22Rv1 (cell line): ENCODE measurements at regions not wholly inside any gene's neighbourhood (a gene's known extent, or its start where the extent isn't known, plus 50 kb on each side); places are given as distances from the start of the nearest gene placed in this dataset.

ENCODE experiments used
- ZFX ChIP-seq: fragments of 450-650 bp; IDR thresholded peaks from 2 replicates; pipeline ENCODE4 v1.6.1; 2017; ENCODE audit warnings: antibody characterized with exemption, borderline replicate concordance
- TF ChIP-seq, protein P1 (sequence below): fragments of 450-650 bp; IDR thresholded peaks from 2 replicates; pipeline ENCODE4 v1.5.1; 2017; ENCODE audit warnings: mild to moderate bottlenecking

GRCh38 chr16:66156538-66156937 lies 210.0 kb upstream of the CDH5 start:
- TF ChIP-seq, protein P1, sequence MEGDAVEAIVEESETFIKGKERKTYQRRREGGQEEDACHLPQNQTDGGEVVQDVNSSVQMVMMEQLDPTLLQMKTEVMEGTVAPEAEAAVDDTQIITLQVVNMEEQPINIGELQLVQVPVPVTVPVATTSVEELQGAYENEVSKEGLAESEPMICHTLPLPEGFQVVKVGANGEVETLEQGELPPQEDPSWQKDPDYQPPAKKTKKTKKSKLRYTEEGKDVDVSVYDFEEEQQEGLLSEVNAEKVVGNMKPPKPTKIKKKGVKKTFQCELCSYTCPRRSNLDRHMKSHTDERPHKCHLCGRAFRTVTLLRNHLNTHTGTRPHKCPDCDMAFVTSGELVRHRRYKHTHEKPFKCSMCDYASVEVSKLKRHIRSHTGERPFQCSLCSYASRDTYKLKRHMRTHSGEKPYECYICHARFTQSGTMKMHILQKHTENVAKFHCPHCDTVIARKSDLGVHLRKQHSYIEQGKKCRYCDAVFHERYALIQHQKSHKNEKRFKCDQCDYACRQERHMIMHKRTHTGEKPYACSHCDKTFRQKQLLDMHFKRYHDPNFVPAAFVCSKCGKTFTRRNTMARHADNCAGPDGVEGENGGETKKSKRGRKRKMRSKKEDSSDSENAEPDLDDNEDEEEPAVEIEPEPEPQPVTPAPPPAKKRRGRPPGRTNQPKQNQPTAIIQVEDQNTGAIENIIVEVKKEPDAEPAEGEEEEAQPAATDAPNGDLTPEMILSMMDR, result no peak
- TF ChIP-seq ZFX, result no peak
